ENCODE measurements at regions not wholly inside any gene's neighbourhood (a gene's known extent, or its start where the extent isn't known, plus 50 kb on each side); places are given as distances from the start of the nearest gene placed in this dataset.

DNA sequence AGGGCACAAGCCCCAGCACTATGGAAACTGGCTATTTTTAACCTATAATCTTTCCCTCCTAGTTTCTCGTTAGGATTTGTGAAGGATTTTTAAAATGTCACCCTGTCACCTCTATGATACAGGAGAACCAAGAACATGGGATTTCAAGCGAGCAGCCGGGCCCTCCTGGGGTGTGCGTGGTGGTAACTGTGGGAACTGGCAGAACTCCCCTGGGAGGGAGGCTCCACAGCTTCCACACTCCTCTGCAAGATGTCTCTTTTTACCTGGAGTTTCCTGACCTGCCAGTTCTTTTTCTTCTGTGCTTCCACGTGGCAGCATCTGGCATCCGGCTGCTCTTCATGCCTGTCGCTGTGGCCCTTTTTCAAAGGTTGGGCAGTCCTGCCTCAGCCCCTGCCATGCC, 386.3 kb upstream of the MYT1L start:
- DNase-seq (ENCODE audit: low read depth): no peak

DNA sequence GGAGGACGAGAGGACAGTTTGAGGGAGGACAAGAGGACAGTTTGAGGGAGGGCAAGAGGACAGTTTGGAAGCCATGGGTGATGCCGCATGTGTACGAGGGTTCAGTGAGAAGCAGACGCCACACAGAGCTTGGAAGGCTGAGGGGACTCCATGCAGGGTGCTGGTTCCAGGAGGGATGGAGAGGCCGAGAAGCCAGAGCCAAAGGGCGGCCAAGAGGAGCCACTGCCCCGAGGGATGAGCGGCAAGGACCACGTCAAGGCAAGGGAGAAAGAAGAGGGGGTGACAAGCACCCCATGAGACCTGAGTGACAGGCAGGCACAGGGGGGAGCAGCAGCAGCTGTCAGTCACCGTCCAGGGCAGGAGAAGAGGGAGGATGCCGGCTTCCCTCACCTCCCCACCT, 385.7 kb upstream of the MYT1L start:
- no peak for DNase-seq (ENCODE audit: low read depth)

DNA sequence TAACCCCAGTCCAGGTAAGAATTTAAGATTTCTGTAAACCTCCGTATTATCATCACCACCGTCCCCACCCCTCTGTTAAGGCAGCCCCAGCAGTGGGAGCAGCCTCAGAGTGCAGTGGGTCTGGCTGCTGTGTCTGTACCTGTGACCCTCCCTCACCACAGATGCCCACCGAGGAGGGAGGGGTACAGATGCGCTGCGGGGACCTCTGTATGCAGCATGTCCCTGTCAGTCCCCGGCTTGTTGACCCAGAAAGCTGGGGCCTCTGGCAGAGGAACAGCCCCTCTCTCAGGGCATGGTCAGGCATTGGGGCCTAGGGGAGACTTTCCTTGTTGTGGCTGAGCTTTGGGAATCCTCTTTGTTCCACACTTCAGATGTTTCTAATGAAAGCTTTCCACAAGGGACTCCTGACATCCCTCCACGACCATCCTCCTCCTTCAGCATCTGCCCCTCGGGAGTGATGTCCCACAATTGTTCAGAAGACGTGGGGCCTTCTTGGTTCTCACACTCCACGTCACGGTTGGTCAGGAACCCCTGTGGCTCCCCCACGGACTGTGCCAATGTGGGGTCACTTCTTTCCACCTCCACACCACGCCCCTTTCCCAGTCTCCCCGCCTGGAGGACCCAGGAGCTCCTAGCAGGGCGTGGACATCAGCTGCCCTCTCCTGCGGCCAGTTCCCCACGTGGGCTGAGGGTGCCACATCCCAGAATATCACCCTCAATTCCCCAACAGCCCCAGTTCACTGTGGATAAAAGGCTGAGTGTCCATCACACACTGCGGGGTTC, 384.2 kb upstream of the MYT1L start:
- no peak for DNase-seq (ENCODE audit: low read depth)

DNA sequence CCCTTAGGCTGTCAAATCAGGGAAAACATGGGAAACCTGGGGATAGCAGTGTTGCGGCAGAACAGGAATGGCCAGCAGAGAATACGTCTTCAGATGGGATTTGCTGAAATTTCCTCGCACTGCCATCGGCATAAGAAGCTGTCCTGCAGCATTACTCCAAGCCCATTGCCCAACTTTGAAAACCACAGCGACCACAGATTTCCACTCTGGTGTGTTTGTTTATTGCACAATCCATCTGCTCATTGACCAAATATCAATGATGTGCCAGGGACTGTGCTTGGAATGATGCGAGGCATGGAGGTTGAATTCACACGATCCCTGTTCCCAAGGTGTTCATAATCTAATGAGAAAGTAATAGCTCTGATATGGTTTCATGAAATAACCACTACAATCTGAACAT, 383.3 kb upstream of the MYT1L start:
- DNase-seq (ENCODE audit: low read depth): no peak

DNA sequence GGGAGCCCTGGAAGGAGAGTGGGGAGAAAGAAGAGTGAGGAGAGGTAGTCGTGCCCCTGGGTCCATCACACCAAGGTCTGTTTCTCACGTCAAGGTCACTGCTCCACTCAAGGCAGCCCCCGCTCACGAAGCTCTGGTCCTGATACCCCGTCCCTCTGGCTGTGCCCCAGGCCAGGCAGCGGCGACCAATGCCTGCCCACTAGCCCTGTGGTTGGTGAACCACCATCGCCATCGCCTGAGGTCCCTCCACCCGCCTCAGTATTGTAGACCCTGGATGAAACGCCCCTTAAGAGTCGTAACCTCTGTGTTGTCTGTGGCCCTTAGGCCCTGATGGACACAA, 378.3 kb upstream of the MYT1L start:
- DNase-seq (ENCODE audit: low read depth): no peak

DNA sequence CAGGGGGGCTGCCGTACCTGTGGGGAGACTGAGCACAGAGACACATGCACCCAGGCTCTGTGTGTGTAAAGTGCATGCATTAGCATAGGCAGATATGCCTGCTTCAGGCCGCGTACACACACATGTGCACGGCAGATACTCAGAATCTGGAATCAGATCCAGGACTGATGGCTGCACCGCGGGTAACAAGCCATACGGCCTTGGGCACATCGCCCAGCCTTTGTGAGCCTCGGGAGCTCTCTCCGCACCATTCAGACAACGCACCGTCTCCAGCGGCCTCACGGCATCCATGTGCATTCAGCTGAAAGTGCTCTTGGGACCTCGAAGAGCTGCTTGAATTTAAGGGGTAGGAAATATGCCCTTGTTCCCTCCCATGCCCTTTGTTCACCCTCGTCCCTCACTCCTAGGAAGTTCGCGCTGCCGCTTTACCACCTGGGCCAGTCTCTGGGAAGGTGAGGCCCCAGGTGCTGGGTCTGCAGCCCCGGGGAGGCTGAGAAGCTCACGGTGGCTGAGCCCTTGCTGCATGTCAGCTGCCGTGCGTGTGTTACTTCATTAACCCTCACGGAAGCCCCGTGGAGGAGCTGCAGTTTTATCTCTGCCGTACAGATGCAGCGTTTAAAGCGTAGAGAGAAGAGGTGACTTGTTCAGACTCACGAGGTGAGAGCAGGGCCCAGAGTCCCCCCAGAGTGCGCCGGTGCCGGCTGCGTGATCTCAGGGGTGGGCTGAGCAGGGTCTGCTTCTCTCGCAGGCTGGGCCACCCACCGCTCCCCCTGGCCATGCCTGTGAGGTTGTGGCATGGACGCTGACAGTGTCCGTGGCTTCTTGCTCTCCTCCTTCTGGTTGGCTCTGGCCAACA, 377.7 kb upstream of the MYT1L start:
- no peak for DNase-seq (ENCODE audit: low read depth)

DNA sequence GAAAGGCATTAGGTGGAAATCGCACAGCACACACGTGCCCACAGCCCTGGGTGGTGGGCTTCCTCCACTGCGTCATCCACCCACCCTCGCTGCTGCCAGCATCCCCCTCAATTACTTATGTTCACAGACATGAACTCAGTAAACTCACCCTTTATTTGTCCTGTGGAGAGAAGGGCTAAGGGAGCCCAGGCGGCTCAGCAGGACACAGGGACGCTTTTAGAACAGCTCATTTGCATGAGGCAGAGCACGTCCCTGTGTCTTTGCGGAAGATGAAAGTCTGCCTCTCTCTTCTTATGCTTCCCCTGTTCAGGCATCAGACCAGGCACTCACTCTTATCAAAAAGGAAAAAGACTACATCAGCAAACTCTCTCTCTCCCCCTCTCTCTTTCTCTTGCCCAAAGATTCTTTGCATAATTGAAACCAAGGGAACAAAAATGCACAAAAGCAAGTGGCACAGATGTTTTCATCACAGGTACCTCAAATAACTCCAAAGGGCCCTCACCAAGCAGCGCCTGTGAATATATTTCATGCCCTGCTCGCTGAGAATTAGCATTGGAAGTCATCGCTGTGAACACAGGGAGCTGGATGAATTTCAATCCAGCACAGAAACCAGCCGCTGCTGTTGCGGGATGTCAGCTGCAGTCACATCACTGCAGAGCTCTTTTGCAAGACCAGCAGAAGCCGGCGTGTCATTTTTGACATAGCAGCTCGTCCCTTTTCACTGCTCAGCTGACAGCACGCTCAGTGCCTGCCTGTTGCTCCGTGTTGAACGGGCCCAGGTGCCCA, 376.3 kb upstream of the MYT1L start:
- no peak for DNase-seq (ENCODE audit: low read depth)

DNA sequence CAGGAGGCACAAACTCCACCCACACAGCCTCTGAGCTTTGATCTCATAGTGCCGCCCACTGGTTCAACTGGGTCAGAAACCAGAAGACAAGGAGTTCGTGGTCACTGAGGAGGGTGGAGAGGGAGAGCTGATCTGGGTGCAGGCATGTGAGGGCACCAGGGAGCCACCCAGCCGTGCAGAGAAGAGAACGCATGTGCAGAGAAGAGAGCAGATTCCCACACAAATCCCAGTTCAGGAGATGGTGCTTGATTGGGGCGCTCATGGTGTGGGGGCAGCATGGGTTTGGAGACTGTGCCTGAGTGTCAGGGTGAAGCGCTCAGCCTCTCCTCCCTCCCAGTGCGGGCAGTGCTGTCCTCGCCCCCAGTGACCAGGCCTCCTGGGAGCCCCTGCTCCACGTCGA, 375.2 kb upstream of the MYT1L start:
- DNase-seq (ENCODE audit: low read depth): no peak

DNA sequence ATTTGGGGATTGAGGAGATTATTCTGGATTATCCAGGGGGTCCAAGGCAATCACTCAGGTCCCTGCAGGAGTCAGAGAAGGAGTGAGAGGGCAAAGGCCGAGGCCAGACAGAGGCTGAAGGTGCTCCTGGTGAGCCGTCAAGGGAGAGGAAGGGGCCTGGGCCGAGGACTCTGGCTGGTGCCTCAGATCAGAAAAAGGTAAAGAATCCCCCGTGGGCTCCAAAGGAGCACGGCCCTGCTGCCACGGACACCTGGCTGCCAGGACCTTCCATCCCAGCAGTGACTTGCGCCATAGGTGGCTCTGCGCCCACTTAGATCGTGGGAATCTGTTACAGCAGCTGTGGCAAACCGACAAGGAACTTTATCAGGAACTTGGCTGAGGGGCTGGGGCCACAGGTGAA, 374.8 kb upstream of the MYT1L start:
- DNase-seq (ENCODE audit: low read depth): no peak

DNA sequence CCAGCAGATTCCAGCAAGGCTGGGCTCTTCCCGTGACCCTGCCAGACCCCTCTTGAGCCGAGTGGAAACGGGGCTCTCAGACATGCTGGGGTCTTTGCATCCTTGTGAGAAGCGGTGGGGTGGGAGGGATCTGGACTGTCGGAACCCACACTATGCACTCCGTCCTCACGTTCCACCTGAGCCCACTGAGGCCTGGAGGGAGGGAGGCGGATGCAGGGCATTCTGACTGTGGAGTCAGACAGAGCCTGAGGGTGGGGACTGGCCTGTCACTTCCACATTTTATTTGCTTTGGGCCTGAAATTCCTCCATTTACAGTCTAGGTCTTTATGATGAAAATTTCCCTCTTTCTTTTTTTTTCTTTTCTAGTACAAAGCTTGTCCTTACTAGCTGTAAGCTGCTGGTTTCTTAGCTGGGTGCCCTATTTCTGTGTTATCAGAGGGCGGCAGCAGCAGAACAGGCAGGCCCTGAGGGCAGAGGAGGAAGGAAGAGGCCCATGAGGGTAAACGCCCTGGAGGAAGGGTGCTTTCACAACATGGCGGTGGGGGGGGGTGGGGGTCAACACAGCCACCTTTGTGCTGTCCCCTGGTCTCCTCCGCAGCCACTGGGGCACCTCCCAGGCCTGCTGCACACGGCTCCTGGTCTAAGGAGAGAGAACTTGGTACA, 373.5 kb upstream of the MYT1L start:
- DNase-seq (ENCODE audit: low read depth): no peak

DNA sequence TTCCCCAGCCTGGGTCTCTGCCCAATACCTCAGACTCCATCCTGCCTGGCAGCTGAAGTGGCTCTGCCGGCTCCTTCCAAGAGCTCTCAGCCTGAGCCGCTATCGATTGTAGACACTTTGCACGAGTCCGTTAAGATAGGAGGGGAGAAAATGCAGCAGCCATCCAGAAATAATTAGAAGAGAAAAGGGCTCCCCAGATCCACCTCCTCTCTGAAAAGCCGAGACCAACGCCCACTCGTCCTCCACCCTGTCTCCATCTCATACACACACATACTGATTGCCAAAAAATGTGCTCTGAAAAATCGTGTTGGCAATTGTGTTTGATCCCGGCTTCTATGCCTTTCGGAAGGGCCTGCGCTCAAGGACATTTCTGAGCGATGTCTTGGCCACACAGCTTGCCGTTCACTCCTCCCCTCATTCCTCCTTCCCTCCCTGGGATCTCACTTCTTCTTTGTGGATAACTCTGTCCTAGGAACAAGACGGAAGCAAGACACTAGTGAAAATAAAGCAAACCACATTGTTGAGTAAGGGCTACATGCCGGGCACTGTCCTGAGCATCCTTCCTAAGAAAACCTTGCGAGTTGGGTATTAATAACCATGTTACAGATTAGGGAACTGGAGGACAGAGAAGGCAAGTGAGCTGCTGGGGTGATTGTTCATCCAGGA, 372.8 kb upstream of the MYT1L start:
- no peak for DNase-seq (ENCODE audit: low read depth)

DNA sequence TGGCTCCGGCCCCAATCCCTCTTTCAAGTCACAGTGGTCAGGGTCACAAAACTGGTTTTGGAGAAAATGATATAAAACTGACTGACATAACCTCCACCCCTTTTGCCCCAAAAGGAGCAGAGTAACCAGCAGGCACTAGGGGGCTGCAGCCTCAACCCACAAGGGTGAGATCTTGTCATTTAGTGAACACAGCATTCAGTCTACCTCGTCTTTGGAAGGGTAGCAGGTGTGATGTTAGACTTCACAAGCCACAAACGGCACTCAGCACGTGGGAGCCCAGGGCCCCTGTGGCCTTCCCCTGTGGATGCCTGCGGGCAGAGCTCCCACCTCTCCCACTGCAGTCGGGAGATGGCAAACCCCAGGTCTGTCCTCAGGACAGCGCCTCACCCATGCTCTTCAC, 372.1 kb upstream of the MYT1L start:
- no peak for DNase-seq (ENCODE audit: low read depth)

DNA sequence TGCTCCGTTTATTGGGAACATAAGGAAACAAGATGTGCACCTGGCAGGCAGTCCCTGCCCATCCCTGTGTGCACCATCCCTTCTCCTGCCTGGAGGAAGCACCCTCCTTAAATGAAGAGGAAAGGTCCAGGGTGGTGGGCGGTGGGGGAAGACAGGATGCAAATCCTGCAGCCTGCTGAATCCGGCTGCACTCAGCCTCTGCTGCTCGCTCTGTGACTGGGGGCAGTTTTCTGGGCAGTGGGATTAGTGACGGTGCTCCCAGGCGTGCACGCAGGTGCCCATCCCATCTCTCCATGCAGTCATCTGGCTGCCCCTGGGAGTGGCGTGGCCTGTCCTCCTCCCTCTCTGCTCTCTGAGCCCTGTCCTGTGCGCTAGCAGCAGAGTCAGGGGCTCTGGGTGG, 371.3 kb upstream of the MYT1L start:
- DNase-seq (ENCODE audit: low read depth): no peak

DNA sequence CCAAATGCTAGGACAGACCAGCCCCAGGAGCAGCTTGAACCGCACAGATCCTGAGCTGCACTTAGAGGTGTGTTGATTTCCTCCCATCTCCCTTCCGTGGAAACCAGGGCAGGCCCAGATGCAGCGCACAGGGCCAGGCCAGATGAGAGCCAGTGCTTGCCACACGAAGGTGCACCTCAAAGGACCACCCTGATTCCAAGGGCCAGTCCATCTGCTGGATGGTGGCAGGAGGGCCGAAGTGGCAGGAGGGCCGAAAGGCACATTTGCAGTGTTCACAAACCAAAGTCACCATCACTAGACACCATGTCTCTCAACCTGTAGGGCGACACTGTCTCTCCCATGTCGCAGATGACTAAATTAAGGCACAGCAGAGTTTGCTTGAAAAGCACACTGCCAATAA, 370.7 kb upstream of the MYT1L start:
- DNase-seq (ENCODE audit: low read depth): no peak

DNA sequence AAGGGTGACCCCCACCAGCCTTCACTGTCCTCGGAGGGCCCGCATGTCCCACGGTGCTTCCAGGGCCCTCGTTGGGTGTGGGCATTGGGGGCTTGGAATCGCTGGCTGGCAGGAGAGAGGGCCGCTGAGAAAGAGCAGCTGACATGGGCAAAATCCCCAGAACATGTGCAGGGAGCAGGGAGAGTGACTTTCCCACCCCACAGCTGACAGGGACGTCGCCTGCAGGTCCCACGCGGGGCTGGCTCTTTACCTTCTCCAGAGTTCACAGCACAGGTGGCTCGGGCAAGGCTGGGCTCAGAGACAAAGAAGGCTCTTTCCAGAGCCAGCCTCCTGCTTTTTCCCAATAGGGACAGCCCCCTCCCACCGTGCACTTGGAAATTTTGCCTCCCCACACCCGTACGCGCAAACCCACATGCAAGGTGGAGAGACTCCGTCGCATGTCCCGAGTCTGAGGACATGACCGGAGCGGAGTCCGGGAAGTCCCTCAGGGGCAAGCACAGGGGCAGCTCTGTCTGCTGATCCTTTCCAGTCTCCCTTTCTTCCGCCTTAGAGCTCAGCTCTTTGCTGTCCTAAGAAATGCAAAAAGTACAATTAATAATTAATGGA, 370.2 kb upstream of the MYT1L start:
- DNase-seq (ENCODE audit: low read depth): no peak

DNA sequence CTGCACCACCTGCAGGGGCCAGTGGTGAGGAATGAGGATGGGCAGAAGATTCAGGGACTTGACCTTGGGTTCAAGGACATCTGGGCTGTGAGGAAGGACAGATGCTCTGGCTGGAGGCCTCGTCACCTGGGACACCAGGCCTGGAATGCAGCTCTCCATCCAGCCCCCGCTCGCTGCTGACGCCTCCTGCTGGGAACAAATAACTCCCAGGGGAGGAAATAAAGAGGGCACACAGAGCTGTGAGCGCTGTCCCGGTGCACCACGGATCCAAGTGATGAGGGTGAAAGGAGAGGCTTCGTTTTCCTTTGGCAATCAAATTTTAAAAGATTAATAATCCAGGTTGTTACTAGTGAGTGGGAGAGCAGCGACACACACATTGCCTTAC, 368.0 kb upstream of the MYT1L start:
- no peak for DNase-seq (ENCODE audit: low read depth)

DNA sequence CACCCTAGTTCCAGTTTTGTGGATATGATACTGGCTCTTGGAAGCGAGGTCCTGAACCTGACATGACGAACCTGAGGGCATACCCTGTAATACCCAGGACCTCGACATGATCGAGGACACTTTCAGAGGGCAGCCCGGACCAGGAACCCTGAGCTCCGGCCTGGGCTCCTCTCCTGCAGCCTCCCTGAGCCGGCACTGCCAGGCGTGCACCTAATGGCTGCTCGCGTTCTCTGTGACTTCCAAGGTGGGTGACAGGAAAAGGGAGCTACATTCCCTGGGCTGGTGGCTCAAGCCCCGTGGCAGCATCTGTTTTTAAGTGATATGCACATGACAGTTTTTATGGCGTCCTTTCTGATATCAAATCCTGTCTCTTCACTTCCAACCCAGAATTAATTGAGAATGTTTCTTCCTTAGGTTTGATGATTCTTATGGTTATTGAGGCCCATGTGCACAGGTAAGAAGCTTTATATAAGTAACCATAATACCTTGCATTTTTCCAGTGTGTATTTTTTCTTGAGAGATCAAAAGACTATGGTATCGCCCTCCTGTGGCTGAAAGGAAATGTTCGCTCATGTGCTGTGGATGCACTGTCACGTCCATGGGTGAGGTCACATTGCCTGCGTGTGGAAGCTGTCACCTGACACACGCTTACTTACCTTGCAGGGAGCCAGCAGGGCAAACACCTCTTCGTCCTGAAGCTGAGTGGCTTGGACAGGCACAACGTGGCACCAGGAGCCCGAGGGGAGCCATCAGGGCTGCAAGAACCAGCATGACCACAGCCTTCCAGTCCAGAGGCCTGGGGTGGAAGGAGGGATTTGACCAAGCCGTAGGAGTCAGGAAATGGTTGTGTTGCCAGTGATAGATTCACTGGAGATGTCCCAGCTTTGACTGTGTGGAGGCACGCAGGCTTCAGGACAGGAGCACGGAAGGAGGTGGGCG, 367.4 kb upstream of the MYT1L start:
- DNase-seq (ENCODE audit: low read depth): no peak

DNA sequence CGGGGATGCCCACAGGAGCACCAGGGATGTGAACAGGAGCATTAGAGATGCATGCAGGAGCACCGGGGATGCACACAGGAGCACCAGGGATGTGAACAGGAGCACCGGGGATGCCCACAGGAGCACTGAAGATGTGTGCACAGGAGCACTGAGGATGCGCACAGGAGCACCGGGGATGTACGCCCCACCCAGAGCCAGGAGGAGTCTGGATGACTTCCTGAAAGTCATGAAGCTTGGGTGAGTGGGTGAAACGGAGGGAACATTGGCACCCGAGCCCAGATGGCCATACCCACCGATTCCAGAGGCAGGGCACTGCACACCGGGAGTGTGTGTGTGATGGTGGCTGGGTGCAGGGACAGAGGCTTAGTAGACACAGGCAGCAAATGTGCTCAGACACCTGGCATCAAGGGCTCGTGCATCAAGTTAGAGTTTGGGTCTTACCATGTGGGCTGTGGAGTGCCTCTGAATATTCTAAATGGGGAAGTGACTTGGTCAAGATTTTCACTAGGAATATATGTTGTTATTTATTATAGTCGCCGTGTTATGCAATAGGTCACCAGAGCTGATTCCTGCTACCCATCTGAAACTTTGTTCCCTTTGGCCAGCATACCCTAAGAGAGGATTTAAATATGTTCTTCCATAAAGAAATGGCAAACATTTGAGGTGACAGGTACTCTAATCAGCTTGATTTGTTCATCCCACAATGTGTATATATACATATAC, 365.8 kb upstream of the MYT1L start:
- DNase-seq (ENCODE audit: low read depth): no peak

DNA sequence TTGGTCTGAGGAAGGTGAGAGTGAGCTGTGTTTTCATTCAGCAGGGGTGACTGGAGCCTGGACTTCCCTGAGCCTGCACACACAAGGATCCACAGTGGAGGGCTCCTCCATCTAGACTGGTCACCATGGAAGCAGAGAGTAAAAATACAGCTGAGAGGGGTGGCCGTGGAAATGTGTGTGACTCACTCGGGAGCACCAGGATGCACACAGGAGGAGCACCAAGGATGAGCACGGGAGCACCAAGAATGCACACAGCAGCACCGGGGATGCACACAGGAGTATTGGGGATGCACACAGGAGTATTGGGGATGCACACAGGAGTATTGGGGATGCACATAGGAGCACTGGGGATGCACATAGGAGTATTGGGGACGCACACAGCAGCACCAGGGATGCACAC, 365.2 kb upstream of the MYT1L start:
- DNase-seq (ENCODE audit: low read depth): no peak

DNA sequence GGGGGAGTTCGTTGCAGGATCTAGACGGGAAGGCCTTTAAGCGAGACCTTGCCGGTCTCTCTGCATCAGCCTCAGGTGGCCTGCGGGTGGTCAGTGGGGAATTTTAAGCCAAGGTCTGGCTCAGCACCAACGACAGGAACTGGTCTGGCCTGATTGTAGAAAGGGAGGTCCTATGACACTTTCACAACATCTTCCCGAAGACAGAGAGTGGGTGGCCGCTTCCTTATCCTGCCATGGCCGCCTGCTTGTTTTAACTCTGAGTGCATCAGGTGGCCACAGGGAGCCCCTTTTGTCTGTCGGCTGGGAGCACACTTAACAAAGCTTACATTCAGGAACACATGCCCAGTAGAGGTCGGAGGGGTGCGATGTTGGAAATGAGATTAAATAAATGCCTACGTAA, 363.7 kb upstream of the MYT1L start:
- DNase-seq (ENCODE audit: low read depth): no peak
